ENCODE measurements at regions not wholly inside any gene's neighbourhood (a gene's known extent, or its start where the extent isn't known, plus 50 kb on each side); places are given as distances from the start of the nearest gene placed in this dataset.

DNA sequence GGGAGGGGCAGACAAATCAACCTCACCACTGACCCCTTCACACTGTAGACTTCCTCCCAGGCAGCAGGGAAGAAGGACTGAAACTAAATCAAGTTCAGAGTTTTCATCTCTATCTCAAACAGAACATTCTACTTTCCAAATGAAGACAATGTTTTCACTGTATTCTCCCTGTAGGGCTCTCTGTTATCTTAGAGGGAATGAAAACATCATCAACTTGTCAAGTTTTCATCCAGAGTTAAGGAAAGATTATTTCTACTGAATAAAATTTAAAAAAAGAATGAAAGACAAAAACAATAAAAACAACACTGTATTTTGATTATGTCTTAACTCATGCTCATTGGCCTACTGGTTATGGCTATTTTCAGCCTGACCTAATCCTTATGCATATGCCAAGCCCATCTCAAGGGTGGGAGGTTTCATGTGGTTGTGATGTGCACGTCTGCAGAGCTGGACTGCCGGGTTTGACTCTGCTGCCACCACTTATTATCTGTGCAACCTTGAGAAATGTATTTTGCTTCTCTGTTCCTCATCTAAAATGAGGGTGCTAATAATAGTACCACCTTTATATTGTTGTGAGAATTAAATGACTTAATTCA is 152.0 kb upstream of the AVPR1A start:
- H3K27me3 ChIP-seq (ENCODE audit: control insufficient read depth, extremely low read depth, insufficient read depth, low read length), result no peaks in the 10 kb centered on the region

DNA sequence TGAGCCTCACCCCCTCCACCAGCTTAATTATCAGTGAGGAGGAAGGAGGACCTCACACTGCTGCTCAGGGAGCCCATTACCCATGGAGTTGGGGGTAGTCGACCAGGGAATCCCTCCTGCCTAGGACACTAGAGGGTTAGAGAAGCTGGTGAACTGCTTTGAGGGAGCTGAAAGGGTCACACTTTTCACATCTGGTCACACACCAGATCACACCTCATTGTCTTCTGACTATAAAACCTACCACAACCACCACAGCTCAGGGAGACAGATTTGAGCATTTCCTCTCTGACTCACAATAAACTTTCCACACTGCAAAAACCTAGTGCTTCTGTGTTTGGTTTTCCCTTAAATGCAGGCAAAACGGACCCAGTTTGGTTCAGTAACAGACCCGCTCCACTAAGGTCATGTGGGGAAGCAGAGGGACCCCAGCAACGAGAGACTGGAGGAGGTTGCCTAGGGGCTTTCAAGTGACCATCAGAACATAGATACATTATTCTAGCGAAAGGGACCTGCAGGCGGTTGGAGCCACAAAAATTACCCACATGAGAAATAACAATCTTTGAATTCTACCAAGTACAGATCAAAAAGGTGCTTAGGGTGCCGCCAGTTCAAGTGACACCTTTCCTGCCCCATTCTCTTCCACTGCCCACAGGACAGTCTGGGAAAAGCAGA is 151.4 kb upstream of the AVPR1A start:
- Histone ChIP-seq H3K4me3 (ENCODE audit: control insufficient read depth in 2 of 3, extremely low read depth in 1 of 3, insufficient read depth in 2 of 3, low read depth in 1 of 3, low read length in 3 of 3) (no peak overlapping the region), H2AFZ (ENCODE audit: control insufficient read depth, low read length) (no peak overlapping the region), H3K9me1 (ENCODE audit: control insufficient read depth, extremely low read depth, insufficient read depth, low read length) (no peaks in the 10 kb centered on the region), H4K20me1 (ENCODE audit: control insufficient read depth, extremely low read depth, insufficient read depth, low read length) (no peaks in the 10 kb centered on the region), H3K9me3 (ENCODE audit: control insufficient read depth, low read depth, low read length) (no peaks in the 10 kb centered on the region), H3K27me3 (ENCODE audit: control insufficient read depth, extremely low read depth, insufficient read depth, low read length) (no peaks in the 10 kb centered on the region), H3K4me1 (ENCODE audit: control insufficient read depth, extremely low read depth, insufficient read depth, low read length) (no peaks in the 10 kb centered on the region), H3K4me2 (ENCODE audit: control insufficient read depth, extremely low read depth, insufficient read depth, low read depth, low read length) (no peak overlapping the region), H3K27ac (ENCODE audit: control insufficient read depth, insufficient read depth, low read length) (no peak overlapping the region), H3K79me2 (ENCODE audit: control insufficient read depth, insufficient read depth, low read length) (no peaks in the 10 kb centered on the region), H3K36me3 (ENCODE audit: control insufficient read depth in 2 of 2, extremely low read depth in 1 of 2, insufficient read depth in 2 of 2, low read length in 2 of 2) (no peaks in the 10 kb centered on the region), H3K9ac (ENCODE audit: control insufficient read depth, extremely low read depth, insufficient read depth, low read length) (no peak overlapping the region)
- DNase-seq (ENCODE audit: low read depth, low spot score) (no peak), FAIRE-seq (no peak)
- TF ChIP-seq, protein P1, sequence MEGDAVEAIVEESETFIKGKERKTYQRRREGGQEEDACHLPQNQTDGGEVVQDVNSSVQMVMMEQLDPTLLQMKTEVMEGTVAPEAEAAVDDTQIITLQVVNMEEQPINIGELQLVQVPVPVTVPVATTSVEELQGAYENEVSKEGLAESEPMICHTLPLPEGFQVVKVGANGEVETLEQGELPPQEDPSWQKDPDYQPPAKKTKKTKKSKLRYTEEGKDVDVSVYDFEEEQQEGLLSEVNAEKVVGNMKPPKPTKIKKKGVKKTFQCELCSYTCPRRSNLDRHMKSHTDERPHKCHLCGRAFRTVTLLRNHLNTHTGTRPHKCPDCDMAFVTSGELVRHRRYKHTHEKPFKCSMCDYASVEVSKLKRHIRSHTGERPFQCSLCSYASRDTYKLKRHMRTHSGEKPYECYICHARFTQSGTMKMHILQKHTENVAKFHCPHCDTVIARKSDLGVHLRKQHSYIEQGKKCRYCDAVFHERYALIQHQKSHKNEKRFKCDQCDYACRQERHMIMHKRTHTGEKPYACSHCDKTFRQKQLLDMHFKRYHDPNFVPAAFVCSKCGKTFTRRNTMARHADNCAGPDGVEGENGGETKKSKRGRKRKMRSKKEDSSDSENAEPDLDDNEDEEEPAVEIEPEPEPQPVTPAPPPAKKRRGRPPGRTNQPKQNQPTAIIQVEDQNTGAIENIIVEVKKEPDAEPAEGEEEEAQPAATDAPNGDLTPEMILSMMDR (optimal IDR thresholded peaks at IDR 0.05 in 1 of 3, IDR thresholded peaks at IDR 0.05 in 1 of 3, conservative IDR thresholded peaks at IDR 0.05 in 1 of 3; ENCODE audit: extremely low read depth in 1 of 3, insufficient read depth in 2 of 3, low read length in 3 of 3), result no peak
- TF ChIP-seq EZH2 (IDR thresholded peaks at IDR 0.05; ENCODE audit: low read length), result no peak
- dilution Hi-C loops (cut with MboI; ENCODE audit: extremely low pct_ligation_motif_present, low sequenced_read_pairs), result no loop called here

More for the DNA sequence above, 152.0 kb upstream of the AVPR1A start:
- Histone ChIP-seq H3K9me3 (ENCODE audit: control insufficient read depth, low read depth, low read length) (no peaks in the 10 kb centered on the region), H3K36me3 (ENCODE audit: control insufficient read depth in 2 of 2, extremely low read depth in 1 of 2, insufficient read depth in 2 of 2, low read length in 2 of 2) (no peaks in the 10 kb centered on the region), H3K27ac (ENCODE audit: control insufficient read depth, insufficient read depth, low read length) (no peak overlapping the region), H3K79me2 (ENCODE audit: control insufficient read depth, insufficient read depth, low read length) (no peaks in the 10 kb centered on the region), H3K9me1 (ENCODE audit: control insufficient read depth, extremely low read depth, insufficient read depth, low read length) (no peaks in the 10 kb centered on the region), H2AFZ (ENCODE audit: control insufficient read depth, low read length) (no peak overlapping the region), H3K4me2 (ENCODE audit: control insufficient read depth, extremely low read depth, insufficient read depth, low read depth, low read length) (no peak overlapping the region), H3K4me1 (ENCODE audit: control insufficient read depth, extremely low read depth, insufficient read depth, low read length) (no peaks in the 10 kb centered on the region), H3K4me3 (ENCODE audit: control insufficient read depth in 2 of 3, extremely low read depth in 1 of 3, insufficient read depth in 2 of 3, low read depth in 1 of 3, low read length in 3 of 3) (no peak overlapping the region), H3K9ac (ENCODE audit: control insufficient read depth, extremely low read depth, insufficient read depth, low read length) (no peak overlapping the region), H4K20me1 (ENCODE audit: control insufficient read depth, extremely low read depth, insufficient read depth, low read length) (no peaks in the 10 kb centered on the region)
- dilution Hi-C loops (cut with MboI; ENCODE audit: extremely low pct_ligation_motif_present, low sequenced_read_pairs), result no loop called here
- TF ChIP-seq, protein P1 (optimal IDR thresholded peaks at IDR 0.05 in 1 of 3, IDR thresholded peaks at IDR 0.05 in 1 of 3, conservative IDR thresholded peaks at IDR 0.05 in 1 of 3; ENCODE audit: extremely low read depth in 1 of 3, insufficient read depth in 2 of 3, low read length in 3 of 3), result no peak
- no peak for TF ChIP-seq EZH2 (IDR thresholded peaks at IDR 0.05; ENCODE audit: low read length)
- FAIRE-seq, result no peak
- no peak for DNase-seq (ENCODE audit: low read depth, low spot score)
